NCI-H187 (cell line): ENCODE measurements at regions not wholly inside any gene's neighbourhood (a gene's known extent, or its start where the extent isn't known, plus 50 kb on each side); places are given as distances from the start of the nearest gene placed in this dataset.

Experiments used
- DNase-seq, 2 experiments: peaks; one replicate each; lab custom pipeline; 2025; lab: John Stamatoyannopoulos, UW

DNA sequence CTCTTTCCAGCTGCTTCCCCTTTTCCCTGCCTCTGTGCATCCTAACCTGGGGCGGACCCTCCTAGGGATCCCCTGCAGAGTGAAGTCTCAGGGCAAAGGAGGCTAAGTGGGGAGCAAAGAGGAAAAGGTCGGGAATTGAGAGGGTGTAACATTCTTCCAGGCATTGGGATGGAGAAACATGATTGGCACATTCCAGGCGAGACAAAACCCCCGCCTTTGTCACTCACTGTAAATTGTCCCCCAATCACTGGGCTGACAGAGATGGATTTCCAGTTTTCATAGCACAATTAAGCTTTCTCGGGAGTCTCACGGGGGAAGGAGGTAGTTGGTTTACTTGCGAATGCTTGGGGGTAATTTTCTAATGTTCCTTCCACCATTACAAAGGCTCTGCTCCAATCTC is 74.9 kb downstream of the MIAT start:
- no peak for DNase-seq

DNA sequence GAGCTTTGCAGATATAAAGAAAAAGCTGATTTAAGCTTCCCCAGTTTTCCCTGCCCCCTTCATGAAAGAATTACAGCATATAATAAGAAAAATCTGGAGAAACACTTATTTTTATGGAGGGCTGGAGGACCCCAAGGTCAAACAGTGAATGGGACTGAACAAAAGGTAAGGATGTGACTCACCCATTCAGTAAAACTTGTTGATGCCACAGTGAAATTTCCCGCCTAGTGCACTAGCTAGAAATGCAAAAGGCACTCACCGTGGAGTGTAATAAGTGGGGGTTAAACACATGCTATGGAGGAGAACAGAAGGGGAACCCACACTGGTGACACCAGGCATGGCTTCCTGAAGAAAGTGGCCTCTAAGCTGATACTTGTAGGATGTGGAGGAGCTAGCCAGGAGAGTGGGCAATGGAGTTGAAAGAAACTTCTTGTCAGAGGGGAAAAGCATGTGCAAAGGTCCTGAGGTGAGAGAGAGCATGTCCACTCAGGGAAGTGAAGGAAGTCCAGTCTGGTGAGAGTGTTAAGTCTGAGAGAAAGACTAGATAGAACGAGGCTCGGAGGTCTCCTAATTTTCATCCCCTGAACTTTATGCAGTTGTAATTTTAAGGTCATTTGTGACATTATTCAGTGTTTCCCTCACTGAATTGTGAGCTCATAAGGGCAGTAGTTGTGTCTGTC is 77.1 kb downstream of the MIAT start:
- no peak for DNase-seq

- no peak for DNase-seq
Measured at GRCh38 chr22:26735019-26735409, 77.6 kb downstream of the MIAT start.

- DNase-seq, result no peak
Measured at GRCh38 chr22:26737262-26737661, 79.9 kb downstream of the MIAT start.

- DNase-seq, result no peak
Measured at GRCh38 chr22:26740253-26740652, 82.9 kb downstream of the MIAT start.

- no peak for DNase-seq
Measured at GRCh38 chr22:26743149-26743548, 85.8 kb downstream of the MIAT start.

- DNase-seq, result no peak
Measured at GRCh38 chr22:26744892-26745808, 87.8 kb downstream of the MIAT start.

DNA sequence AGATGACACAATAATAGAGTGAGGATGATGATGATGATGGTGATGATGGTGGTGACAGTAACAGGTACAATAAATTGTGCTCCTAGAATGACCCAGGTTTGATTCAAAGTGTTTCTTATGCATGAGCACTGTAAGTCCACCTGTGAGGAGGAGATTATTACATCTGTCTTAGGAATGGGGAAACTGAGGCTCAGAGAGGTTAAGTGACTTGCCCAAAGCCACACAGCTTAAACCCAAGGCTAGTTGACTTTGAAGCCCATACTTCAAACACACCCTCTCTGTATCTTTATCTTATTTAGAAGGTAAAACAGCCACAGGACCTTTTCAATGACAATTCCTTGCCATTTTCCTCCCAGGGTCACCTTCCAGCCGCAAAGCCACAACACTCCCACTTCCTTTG is 88.9 kb downstream of the MIAT start:
- no peak for DNase-seq

DNA sequence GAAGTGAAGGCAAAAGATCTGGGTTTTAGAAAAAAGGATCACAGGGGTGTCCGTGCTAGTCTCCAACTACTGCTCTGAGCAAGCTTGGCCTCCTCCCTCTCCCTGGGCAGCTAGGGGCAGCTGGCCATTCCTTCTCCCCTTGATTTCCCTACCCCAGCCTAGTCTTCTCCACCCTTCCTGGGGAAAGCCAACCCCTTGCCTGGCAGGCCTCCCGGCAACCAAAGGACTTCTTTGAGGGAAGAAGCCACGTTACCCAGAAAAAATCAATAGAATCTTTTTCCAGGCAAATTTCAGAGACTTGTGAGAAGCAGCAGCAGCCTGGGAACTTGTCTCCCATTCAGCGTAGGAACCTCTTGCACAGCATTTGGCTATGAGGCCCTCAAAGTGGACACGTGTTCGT is 91.5 kb downstream of the MIAT start:
- no peak for DNase-seq

GRCh38 chr22:26751217-26751616 is 93.8 kb downstream of the MIAT start:
- no peak for DNase-seq

GRCh38 chr22:26753125-26753862 is 95.9 kb downstream of the MIAT start:
- no peak for DNase-seq

- no peak for DNase-seq
Measured at GRCh38 chr22:26756675-26757293, 99.4 kb downstream of the MIAT start.

DNA sequence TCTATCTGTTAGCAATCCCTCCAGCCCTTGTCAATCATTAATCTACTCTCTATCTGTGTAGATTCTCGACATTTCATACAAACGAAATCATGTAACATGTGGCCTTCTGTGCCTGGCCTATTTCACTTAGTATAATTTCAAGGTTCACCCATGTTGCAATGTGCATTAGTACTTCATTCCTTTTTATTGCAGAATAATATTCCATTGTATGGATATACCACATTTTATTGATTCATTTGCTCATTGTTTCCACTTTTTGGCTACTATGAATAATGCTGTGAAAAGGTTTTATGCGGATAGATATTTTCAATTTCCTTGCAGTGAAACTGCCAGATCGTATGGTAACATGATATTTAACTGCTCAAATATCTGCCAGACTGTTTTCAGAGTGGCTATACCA is 100.1 kb downstream of the MIAT start:
- DNase-seq, result no peak

DNA sequence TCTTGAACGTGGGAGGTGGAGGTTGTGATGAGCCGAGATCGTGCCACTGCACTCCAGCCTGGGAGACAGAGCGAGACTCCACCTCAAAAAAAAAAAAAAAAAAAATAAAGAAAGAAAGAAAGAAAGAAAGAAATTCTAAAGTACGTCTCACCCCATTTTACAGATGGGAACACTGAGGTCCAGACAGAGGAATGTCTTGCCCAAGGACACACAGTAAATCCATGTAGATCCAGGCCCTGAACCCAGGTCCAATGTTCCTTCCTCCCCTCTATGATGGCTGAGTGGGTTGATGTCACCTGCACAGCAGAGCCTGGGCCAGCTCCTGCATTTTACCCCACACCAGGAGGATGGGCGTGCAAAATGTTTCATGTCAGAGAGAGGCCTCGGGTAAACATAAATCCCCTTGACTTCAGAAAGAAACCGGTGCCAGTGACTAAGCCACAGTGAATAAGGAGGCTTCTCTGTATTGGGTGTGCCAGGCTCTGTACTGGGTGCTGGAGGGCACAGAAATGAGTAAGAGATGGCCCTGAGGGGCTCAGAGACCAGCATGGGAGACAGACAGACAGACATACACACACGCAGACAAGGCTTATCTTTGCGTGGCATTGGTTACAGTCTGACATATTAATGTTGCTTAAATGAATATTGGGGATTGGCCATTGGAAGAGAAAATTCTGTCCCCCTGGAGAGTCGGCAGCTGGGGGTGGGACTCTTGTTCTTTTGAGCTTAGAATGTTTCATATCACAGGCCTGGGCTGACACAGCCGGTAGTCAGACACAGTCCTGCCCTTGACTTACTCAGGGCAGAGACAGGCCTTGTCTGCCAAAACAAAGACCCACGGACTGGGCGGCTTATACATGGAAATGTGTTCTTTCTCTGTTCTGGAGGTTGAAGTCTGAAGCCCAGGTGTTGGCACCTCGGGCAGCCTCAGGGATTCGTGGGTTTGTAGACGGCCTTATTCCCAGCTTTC is 105.4 kb downstream of the MIAT start:
- DNase-seq, result no peak

DNA sequence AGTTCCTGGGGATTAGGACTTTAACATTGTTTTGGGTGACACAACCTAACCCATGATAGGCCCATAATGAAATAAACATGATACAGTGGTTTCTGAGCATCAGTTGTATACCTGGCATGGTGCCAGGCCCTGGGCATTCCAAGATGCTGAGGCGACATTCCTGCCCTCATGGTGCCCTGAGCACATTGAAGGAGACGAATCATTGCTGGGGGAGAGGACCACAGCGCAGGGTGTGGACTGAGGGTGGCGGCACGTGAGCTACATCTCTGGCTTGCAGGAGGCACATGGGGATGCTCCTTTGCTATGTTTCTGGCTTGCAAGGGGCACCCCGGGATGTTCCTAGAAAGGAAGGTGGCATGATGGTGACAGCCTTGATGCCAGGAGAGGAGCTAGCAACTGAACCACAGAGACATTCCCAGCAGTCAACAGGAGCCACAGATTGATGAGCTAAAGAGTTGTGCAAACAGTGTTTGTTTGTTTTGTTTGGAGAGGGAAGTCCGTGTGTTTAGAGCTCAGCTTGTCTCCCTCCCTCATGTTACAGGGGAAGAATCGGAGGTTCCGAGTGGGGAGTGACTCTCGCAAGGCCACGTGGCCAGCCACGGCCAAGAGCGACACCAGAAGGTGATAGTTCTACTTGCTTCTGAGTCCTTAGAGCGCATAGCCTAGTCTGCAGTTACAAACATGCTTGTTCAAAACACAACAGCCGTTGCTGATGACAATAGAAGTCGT is 106.4 kb downstream of the MIAT start:
- no peak for DNase-seq

DNA sequence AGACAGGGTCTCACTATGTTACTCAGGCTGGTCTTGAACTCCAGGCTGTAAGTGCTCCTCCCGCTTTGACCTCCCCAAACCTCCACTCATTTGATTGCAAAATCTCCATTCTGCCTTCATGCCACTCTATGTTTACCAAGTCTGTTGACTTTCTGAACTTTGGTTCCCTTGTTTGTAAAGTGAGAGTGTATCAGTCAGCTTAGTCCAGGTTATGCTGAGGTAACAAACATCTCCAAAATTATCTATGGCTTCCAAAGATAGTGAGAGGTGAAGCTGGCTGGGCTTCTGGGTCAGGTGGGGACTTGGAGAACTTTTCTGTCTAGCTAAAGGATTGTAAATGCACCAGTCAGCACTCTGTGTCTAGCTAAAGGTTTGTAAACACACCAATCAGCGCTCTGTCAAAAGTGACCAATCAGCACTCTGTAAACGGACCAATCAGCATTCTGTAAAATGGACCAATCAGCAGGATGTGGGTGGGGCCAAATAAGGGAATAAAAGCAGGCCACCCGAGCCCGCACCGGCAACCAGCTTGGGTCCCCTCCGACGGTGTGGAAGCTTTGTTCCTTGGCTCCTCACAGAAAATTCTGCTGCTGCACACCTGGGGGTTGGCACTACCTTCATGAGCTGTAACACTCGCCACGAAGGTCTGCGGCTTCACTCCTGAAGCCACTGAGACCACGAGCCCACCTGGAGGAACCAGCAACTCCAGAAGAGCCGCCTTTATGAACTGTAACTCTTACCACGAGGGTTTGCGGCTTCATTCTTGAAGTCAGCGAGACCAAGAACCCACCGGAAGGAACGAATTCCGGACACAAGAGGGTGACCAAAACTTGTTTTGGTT is 109.3 kb downstream of the MIAT start:
- DNase-seq, result no peak

DNA sequence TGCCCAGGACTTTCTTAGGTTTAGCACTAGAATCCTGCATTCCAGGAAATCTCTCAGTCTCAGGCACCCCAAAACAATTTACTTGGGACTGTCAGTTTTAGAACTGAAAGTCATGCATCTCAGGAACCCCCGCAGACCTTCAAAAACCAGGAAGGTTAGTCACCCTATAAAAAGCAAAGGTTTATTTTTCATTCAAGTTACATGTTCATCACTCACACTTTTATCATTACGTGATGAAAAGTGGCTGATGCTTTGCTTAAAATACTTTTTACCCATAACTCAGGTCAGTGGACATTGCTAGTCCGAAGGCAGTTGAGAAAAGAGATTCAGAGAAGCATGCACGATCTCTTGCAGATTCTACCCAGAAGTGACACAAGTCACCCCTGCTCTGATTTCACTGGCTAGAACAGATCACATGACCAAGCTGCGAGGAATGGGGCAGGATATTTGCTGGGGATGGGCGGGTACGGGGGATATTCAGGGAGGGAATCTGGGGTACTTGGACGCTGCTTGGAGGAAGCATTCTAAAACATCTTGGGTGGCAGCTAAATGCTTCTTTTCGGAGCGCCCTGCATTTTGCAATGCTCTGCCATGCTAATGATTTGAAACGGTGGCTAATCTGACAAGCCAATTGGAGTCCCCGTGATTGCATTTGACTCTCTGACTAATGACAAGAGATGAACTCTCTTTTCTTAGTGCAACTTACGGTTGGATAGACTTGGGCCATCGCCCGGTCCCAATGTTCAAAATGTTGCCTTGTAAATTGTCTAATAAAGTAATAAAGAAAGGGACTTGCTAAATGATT is 110.2 kb downstream of the MIAT start:
- no peak for DNase-seq

GRCh38 chr22:26768156-26768515 is 110.7 kb downstream of the MIAT start:
- no peak for DNase-seq

DNA sequence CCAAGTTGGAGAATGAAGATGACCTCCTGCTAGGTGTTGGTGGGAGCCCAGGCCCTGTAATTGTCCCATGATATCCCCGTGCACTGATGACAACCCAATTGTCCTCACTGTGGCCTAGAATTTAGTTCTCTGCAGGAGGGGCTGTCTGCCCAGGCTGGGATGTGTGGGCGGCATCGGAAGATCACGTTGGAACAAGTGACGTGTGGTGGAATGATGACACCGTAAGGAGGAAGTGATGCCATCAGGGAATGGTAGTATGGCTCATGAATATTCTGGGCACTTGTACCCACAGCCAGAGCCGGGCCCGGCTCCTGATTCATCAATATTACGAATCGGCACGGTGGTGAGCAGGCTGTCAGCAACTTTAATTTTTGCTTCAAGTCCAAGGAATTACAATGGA is 111.6 kb downstream of the MIAT start:
- DNase-seq, result no peak
